Hepatocyte (in vitro differentiated cells): ENCODE measurements at regions not wholly inside any gene's neighbourhood (a gene's known extent, or its start where the extent isn't known, plus 50 kb on each side); places are given as distances from the start of the nearest gene placed in this dataset.

ENCODE experiments used
- DNase-seq: peaks from one replicate; pipeline ENCODE4 v3.0.0-alpha.2; 2016; ENCODE audit warnings: low spot score
- H2AFZ ChIP-seq: fragments of 200-600 bp; sonication (generic); 2 replicates; pipeline ENCODE4 v1.6.0; 2016; ENCODE audit warnings: antibody characterized with exemption, mild to moderate bottlenecking
- H3K27ac ChIP-seq: fragments of 200-600 bp; sonication (generic); 2 replicates; pipeline ENCODE4 v1.5.1; 2016; ENCODE audit warnings: mild to moderate bottlenecking
- H3K27me3 ChIP-seq: fragments of 200-600 bp; sonication (generic); 2 replicates; pipeline ENCODE4 v1.6.1; 2016
- H3K36me3 ChIP-seq: fragments of 200-600 bp; sonication (generic); replicated peaks from 2 replicates; pipeline ENCODE4 v1.5.1; 2016; ENCODE audit warnings: low read depth; ENCODE audit not compliant: insufficient read depth
- H3K4me1 ChIP-seq: fragments of 200-600 bp; sonication (generic); 2 replicates; pipeline ENCODE4 v1.5.1; 2016; ENCODE audit warnings: mild to moderate bottlenecking, moderate library complexity; ENCODE audit not compliant: insufficient read depth
- H3K4me2 ChIP-seq: fragments of 200-600 bp; sonication (generic); 2 replicates; pipeline ENCODE4 v1.6.0; 2016
- H3K4me3 ChIP-seq: fragments of 200-600 bp; sonication (generic); 2 replicates; pipeline ENCODE4 v1.5.1; 2016; ENCODE audit warnings: mild to moderate bottlenecking
- H3K79me2 ChIP-seq: fragments of 200-600 bp; sonication (generic); 2 replicates; pipeline ENCODE4 v1.6.0; 2017; ENCODE audit warnings: mild to moderate bottlenecking
- H3K9me2 ChIP-seq: fragments of 200-600 bp; sonication (generic); replicated peaks from 2 replicates; pipeline ENCODE4 v1.6.0; 2017; ENCODE audit warnings: mild to moderate bottlenecking; ENCODE audit not compliant: insufficient read depth
- H3K9me3 ChIP-seq: fragments of 200-600 bp; sonication (generic); 2 replicates; pipeline ENCODE4 v1.5.1; 2016; ENCODE audit warnings: low read depth, mild to moderate bottlenecking
- H4K20me1 ChIP-seq: fragments of 200-600 bp; sonication (generic); 2 replicates; pipeline ENCODE4 v1.6.0; 2016; ENCODE audit warnings: mild to moderate bottlenecking; ENCODE audit not compliant: insufficient read depth, poor library complexity, severe bottlenecking
- EZH2 ChIP-seq: fragments of 200-600 bp; sonication (generic); IDR thresholded peaks from 2 replicates; pipeline ENCODE4 v1.6.1; 2016; ENCODE audit warnings: antibody characterized with exemption, mild to moderate bottlenecking, borderline replicate concordance
- EZH2phosphoT487 ChIP-seq: fragments of 200-600 bp; sonication (generic); IDR thresholded peaks from one replicate; pipeline ENCODE4 v1.6.1; 2018; ENCODE audit warnings: antibody characterized with exemption, mild to moderate bottlenecking, low read depth, moderate library complexity; ENCODE audit not compliant: unreplicated experiment, severe bottlenecking
- WGBS: methylation state at CpG from one replicate; pipeline ENCODE4 v1.1.6; 2016; ENCODE audit warnings: low lambda C conversion rate; ENCODE audit errors: missing lambda C conversion rate; 5-methylcytosine and 5-hydroxymethylcytosine counted together
- TF ChIP-seq, protein P1 (sequence below): fragments of 200-600 bp; sonication (generic); IDR thresholded peaks from 2 replicates; pipeline ENCODE4 v1.5.1; 2016; ENCODE audit warnings: antibody characterized with exemption, mild to moderate bottlenecking; ENCODE audit not compliant: poor library complexity

DNA sequence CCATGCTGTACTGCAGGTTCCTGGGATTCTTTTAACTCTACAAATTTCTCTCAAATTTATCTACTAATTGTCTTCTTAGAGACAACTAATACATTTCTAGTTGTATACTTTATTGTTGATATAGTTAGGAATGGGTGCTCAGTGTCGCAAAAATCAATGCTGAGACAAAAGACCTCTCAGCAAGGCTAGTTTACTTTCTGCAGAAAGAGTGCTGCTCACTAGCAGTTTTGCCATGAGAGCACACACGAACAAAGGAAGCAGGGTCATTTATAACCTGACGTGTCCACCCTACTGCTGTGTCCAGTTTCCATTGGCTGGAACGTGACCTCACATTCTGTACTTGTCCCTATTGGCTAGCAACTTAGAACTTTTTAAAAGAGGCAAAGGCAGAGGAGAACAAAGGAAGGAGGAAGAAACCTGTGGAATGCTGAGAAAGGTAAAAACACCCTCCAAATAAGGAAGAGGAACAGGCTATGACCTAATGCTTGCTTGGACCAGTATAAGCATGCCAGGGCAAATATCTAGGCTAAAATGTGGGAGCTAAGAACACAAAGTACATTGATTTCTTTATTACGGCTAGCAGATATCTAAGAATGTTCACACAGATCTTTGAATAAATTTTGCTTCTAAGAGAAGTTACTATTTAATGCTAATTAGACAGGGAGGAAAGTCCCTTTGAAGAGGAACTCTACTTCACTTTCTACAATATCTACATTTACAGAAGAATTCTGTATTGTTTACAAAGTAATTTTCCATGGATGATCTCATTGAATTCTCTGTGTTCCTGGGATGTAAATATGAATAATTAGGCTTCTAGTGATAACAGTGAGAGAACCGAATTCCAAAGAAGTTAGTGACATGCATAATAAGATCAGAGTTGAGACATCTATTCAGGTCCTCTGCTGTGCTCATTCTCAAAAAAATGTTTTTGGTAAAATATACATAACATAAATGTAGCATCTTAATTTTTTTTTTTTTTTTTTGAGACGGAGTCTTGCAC lies 86.0 kb upstream of the MAP10 start:
- no peaks in the 10 kb centered on the region for H3K9me2 ChIP-seq
- TF ChIP-seq, protein P1, sequence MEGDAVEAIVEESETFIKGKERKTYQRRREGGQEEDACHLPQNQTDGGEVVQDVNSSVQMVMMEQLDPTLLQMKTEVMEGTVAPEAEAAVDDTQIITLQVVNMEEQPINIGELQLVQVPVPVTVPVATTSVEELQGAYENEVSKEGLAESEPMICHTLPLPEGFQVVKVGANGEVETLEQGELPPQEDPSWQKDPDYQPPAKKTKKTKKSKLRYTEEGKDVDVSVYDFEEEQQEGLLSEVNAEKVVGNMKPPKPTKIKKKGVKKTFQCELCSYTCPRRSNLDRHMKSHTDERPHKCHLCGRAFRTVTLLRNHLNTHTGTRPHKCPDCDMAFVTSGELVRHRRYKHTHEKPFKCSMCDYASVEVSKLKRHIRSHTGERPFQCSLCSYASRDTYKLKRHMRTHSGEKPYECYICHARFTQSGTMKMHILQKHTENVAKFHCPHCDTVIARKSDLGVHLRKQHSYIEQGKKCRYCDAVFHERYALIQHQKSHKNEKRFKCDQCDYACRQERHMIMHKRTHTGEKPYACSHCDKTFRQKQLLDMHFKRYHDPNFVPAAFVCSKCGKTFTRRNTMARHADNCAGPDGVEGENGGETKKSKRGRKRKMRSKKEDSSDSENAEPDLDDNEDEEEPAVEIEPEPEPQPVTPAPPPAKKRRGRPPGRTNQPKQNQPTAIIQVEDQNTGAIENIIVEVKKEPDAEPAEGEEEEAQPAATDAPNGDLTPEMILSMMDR, result no peak
- no peak for TF ChIP-seq EZH2phosphoT487

DNA sequence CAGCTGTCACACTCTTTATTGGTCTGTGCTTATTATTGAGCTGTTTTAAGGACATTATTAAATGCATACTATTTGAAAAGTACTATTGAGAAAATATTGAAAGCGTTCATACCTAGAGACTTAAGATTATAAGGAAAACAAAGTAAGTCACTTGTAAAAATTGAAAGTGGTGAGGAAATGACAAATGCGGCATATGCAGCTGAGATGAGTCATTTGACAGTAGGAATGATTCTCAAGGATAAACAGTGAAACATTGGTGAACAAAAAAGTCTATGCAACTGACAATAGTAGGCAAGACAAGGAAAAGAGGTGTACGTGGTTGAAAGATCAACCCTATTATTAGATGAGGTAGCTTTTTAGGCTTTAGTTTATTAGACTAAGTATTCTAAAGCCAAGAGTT lies 82.6 kb upstream of the MAP10 start:
- peaks cover 10% of the 10 kb centered on the region for H3K4me1 ChIP-seq
- no peaks in the 10 kb centered on the region for H3K27me3 ChIP-seq
- no peaks in the 10 kb centered on the region for H3K36me3 ChIP-seq
- WGBS, result 92% methylated on average over 3 of the region's 3 CpGs
- H3K9me3 ChIP-seq, result no peaks in the 10 kb centered on the region
- H3K9me2 ChIP-seq, result no peaks in the 10 kb centered on the region
- no peaks in the 10 kb centered on the region for H4K20me1 ChIP-seq
- H3K79me2 ChIP-seq, result no peaks in the 10 kb centered on the region
- no peak for DNase-seq
- TF ChIP-seq, protein P1, result no peak
- no peak for TF ChIP-seq EZH2
- TF ChIP-seq EZH2phosphoT487, result no peak
- H3K4me3 ChIP-seq, result no peak overlapping the region
- no peak overlapping the region for H2AFZ ChIP-seq
- H3K27ac ChIP-seq, result no peak overlapping the region
- H3K4me2 ChIP-seq, result no peak overlapping the region

More for the DNA sequence above, 86.0 kb upstream of the MAP10 start:
- Histone ChIP-seq H3K4me2 (peak overlapping the region; percentile 7), H3K9me3 (no peaks in the 10 kb centered on the region), H3K36me3 (no peaks in the 10 kb centered on the region), H3K79me2 (no peaks in the 10 kb centered on the region), H4K20me1 (no peaks in the 10 kb centered on the region), H3K4me3 (no peak overlapping the region), H3K27me3 (no peaks in the 10 kb centered on the region), H3K27ac (peak overlapping the region; percentile 41), H2AFZ (no peak overlapping the region), H3K4me1 (peaks cover 10% of the 10 kb centered on the region)
- WGBS, result 80% methylated on average over 7 of the region's 7 CpGs
- DNase-seq, result no peak

DNA sequence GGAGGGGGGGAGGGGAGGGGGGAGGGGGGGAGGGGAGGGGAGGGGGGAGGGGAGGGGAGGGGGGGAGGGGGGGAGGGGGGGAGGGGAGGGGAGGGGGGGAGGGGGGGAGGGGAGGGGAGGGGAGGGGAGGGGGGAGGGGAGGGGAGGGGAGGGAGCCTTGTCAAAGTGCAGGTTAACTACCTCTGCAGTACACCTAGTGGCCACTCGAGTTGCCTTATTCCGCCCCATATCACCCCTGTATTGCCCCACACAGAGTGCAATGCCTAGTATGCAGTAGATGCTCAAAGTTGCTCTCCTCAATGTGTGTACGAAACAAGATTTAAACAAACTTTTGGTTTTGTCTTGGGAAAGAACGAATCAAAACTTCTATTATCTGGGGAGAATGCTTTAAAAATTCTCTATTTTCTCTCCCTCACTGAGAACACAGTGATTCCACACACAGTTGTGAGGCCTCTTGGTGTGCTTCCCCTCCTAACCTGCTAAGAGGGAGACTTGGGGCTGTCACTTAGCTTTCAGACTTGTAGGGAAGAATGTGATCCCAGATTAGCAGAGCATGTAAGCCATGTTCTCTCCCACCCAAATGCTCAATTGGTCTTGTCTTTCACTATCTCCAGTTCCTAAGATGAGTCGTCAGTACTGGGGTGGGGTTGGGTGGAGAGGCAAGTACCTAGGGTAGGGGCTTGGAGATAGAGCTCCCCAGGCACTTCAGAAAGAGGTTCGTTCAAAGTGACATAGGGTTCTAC lies 79.7 kb upstream of the MAP10 start:
- Histone ChIP-seq H3K4me1 (no peaks in the 10 kb centered on the region), H3K27me3 (no peaks in the 10 kb centered on the region), H3K79me2 (no peaks in the 10 kb centered on the region), H3K27ac (no peak overlapping the region), H3K9me2 (no peaks in the 10 kb centered on the region), H3K4me2 (no peak overlapping the region), H4K20me1 (no peaks in the 10 kb centered on the region), H3K4me3 (no peak overlapping the region), H3K36me3 (no peaks in the 10 kb centered on the region), H3K9me3 (no peaks in the 10 kb centered on the region), H2AFZ (no peak overlapping the region)
- DNase-seq, result no peak
- WGBS, result 91% methylated on average over 6 of the region's 6 CpGs
- TF ChIP-seq EZH2phosphoT487, result no peak
- TF ChIP-seq EZH2, result no peak
- TF ChIP-seq, protein P1, result no peak
